LNCAP (cell line): ENCODE measurements at regions not wholly inside any gene's neighbourhood (a gene's known extent, or its start where the extent isn't known, plus 50 kb on each side); places are given as distances from the start of the nearest gene placed in this dataset.

Experiments used
- CTCF ChIP-seq: fragments of 450-650 bp; IDR thresholded peaks from 2 replicates; pipeline ENCODE4 v1.5.1; 2017; ENCODE audit warnings: mild to moderate bottlenecking

GRCh38 chr3:27049792-27050191 lies 319.4 kb downstream of the NEK10 start:
- TF ChIP-seq CTCF, result no peak

GRCh38 chr3:27056326-27056725 lies 312.9 kb downstream of the NEK10 start:
- no peak for TF ChIP-seq CTCF

GRCh38 chr3:27059489-27059888 lies 309.7 kb downstream of the NEK10 start:
- no peak for TF ChIP-seq CTCF
